C4-2B (cell line): ENCODE measurements at regions not wholly inside any gene's neighbourhood (a gene's known extent, or its start where the extent isn't known, plus 50 kb on each side); places are given as distances from the start of the nearest gene placed in this dataset.

Experiments used
- H3K27ac ChIP-seq: fragments of 450-650 bp; 2 replicates; pipeline ENCODE4 v1.5.1; 2017
- ZFX ChIP-seq: fragments of 450-650 bp; IDR thresholded peaks from 2 replicates; pipeline ENCODE4 v1.6.1; 2017
- TF ChIP-seq, protein P1 (sequence below): fragments of 450-650 bp; conservative IDR thresholded peaks from 2 replicates; pipeline ENCODE4 v1.5.1; 2017; ENCODE audit warnings: mild to moderate bottlenecking

DNA sequence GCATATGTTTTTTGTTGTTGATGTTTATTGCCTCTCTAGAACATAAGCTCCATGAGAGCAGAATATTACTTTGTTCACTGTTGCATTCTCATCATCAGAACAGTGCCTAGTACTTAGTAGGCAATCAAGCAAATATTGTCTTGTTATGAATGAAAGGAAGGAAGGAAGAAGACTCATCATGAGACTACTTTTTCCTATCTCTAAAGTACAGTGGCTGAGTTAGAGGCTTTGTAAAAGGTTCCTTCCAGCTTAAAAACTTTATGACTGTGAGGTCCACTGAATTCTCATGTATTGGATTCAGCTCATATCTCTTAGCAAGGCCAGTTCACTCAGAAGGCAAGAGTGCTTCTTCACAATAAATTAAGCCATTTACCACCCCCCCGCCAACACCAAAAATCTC, 171.8 kb upstream of the NR3C1 start:
- TF ChIP-seq ZFX = no peak
- TF ChIP-seq, protein P1, sequence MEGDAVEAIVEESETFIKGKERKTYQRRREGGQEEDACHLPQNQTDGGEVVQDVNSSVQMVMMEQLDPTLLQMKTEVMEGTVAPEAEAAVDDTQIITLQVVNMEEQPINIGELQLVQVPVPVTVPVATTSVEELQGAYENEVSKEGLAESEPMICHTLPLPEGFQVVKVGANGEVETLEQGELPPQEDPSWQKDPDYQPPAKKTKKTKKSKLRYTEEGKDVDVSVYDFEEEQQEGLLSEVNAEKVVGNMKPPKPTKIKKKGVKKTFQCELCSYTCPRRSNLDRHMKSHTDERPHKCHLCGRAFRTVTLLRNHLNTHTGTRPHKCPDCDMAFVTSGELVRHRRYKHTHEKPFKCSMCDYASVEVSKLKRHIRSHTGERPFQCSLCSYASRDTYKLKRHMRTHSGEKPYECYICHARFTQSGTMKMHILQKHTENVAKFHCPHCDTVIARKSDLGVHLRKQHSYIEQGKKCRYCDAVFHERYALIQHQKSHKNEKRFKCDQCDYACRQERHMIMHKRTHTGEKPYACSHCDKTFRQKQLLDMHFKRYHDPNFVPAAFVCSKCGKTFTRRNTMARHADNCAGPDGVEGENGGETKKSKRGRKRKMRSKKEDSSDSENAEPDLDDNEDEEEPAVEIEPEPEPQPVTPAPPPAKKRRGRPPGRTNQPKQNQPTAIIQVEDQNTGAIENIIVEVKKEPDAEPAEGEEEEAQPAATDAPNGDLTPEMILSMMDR = no peak
- no peak overlapping the region for H3K27ac ChIP-seq

DNA sequence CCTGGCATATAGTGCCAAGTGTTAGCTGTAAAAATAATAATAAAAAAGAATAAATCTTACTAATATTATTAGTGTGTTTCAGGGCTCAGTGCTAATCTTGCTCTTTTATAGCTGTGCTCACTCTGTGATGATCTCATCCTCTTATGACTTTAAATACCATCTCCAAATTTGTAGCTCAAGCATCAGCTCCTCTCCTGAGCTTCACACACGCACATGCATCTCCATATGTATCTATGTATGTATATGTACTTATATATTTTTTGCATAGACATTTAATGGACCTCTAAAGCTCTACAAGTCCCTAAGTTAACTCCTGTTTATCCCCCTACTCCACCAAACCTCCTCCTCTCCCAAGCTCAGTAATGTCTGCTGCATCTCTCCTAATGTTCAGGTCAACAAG, 170.8 kb upstream of the NR3C1 start:
- no peak overlapping the region for H3K27ac ChIP-seq
- TF ChIP-seq, protein P1 = no peak
- no peak for TF ChIP-seq ZFX

DNA sequence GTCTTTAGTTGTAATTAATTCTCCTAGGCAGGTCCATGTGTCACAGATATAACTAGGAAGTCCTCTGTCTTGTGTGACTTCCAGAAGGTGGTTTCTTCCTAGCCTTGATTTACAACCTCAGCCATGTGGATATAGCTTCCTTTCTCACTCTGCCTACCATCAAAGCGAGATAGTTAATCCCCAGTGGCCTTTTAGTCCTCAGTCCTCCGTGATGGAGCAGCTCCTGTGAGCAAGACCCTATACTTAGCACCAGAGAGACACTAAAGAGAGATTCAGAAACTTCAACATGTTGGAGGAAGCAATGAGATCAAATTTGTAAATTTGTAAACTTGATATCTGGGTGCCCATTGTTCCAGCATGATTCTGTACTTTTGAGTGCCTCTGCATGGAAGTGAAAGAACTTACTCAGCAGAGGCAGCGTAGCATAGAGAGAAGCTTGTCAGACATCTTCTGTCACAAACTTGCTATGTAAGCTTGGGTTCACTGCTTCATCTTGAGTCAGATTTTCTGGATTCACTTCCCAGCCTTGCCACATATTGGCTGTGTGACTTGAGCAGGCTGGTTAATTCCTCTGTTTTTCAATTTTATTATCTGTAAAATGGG, 170.2 kb upstream of the NR3C1 start:
- no peak overlapping the region for H3K27ac ChIP-seq
- no peak for TF ChIP-seq ZFX
- TF ChIP-seq, protein P1 = no peak

DNA sequence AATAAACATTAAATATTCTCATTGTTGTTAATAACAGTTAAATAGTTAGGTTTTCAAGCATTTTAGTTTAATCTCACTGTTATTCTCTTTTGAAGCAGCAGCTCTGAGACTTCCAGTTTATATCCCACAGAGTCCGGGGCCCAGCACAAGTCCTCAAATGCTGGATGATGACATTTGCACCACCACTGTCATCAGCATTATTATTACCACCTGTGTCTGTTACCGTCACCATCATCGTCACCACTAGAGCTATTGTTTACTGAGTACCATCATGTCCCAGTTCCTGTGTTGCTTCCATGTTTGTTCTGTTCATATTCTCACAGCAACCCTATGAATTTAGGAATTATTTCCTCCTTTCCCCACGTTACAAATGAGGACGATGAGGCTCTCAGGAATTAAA, 169.2 kb upstream of the NR3C1 start:
- no peak overlapping the region for H3K27ac ChIP-seq
- TF ChIP-seq ZFX = no peak
- TF ChIP-seq, protein P1 = no peak

DNA sequence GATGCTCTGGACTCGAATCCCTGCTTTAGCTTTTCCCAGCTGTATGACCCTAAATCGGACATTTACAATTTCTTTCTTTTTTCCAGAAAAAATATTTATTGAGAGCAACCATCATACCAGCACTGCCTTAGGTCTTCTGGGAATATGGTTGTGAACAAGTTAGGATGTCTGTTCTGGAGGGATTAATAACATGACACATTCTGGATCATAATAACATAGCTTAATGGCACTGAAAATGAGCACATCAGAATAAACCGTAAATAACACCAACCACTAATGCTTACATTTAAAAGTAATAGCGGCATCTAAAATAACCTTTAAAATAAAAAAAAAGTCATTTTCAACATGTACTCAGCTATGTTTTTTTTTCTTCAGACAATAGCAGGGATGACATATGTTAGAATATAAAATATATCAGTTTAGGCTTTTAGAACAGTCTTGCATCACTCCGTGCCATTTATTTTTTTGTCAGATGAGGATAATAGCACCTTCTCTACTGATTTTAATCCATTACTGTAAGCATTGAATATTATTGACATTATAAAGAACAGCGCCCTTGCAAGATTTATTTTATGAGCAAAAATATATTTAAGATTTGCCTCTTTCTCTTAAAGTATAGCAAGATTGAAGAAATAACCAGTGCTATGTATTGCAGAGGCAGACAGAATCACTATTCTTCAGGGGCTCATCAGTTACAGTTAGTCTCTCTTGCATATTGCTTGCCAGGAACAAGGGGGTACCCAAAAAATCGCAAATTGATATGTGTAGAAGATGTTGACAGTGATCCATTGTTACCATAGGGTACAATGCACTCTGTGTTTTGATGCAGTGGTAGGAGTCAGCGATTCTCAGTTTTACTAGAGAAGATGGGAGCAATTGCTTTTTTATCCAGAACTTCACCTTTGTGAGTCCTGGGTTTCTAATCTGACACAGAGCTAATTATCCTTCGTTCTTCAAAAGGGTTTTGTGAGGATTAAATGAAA, 168.4 kb upstream of the NR3C1 start:
- TF ChIP-seq, protein P1 = no peak
- no peak for TF ChIP-seq ZFX
- no peak overlapping the region for H3K27ac ChIP-seq

DNA sequence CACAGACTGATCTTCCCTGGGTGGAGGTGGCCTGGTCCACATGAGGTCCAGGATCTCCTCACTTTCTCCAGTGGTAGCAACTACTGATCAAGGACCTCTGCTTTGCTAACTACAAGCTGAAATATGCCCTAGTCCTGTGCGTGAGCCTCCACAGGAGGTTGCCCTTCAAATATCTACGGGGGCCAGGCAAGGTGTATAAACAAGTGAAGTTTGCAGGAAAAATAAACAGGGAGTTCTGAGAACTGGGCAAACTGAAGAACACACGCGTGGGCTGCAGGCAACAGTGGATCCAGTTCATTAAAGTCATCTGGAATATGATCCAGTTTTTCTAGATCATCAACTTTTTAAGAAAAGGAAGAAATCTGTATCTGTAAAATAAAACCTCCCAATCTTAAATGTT, 167.5 kb upstream of the NR3C1 start:
- H3K27ac ChIP-seq = peak overlapping the region; percentile 62
- TF ChIP-seq, protein P1 = no peak
